Uterus (tissue), 2 donors: ENCODE measurements at regions not wholly inside any gene's neighbourhood (a gene's known extent, or its start where the extent isn't known, plus 50 kb on each side); places are given as distances from the start of the nearest gene placed in this dataset.

Experiments
- POLR2A ChIP-seq, 2 donors: fragments of 450-650 bp; IDR thresholded peaks; one replicate each; pipeline ENCODE4 v1.6.1; 2016; ENCODE audit warnings: antibody characterized with exemption in 2 of 2, mild to moderate bottlenecking in 1 of 2, moderate library complexity in 1 of 2
- TF ChIP-seq, protein P1 (sequence below), 4 experiments: fragments of 200-600 bp in 2 of 4; fragments of 450-650 bp in 2 of 4; sonication (generic) in 2 of 4; IDR thresholded peaks; one replicate each; pipeline ENCODE4 v1.5.1; 2016 to 2019; ENCODE audit warnings: antibody characterized with exemption in 4 of 4, mild to moderate bottlenecking in 2 of 4, moderate library complexity in 1 of 4

- TF ChIP-seq, protein P1, sequence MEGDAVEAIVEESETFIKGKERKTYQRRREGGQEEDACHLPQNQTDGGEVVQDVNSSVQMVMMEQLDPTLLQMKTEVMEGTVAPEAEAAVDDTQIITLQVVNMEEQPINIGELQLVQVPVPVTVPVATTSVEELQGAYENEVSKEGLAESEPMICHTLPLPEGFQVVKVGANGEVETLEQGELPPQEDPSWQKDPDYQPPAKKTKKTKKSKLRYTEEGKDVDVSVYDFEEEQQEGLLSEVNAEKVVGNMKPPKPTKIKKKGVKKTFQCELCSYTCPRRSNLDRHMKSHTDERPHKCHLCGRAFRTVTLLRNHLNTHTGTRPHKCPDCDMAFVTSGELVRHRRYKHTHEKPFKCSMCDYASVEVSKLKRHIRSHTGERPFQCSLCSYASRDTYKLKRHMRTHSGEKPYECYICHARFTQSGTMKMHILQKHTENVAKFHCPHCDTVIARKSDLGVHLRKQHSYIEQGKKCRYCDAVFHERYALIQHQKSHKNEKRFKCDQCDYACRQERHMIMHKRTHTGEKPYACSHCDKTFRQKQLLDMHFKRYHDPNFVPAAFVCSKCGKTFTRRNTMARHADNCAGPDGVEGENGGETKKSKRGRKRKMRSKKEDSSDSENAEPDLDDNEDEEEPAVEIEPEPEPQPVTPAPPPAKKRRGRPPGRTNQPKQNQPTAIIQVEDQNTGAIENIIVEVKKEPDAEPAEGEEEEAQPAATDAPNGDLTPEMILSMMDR (IDR thresholded peaks at IDR 0.05), result no peak
- TF ChIP-seq POLR2A (IDR thresholded peaks at IDR 0.05), result no peak
These were observed 74.0 kb upstream of the SIAH1 start for GRCh38 chr16:48459167-48459566.
